Sigmoid colon (tissue), 4 donors: ENCODE measurements at regions not wholly inside any gene's neighbourhood (a gene's known extent, or its start where the extent isn't known, plus 50 kb on each side); places are given as distances from the start of the nearest gene placed in this dataset.

Experiments used
- CTCF ChIP-seq, 4 experiments: fragments of 450-650 bp in 3 of 4; fragments of 200-600 bp in 1 of 4; IDR thresholded peaks; one replicate each; pipeline ENCODE4 v1.5.1; 2016 to 2019; ENCODE audit warnings: antibody characterized with exemption in 4 of 4, mild to moderate bottlenecking in 3 of 4, moderate library complexity in 2 of 4
- EP300 ChIP-seq, 4 donors: sonication (generic); formaldehyde crosslinking; IDR thresholded peaks; one replicate each; pipeline ENCODE4 v1.6.1; 2017; ENCODE audit warnings: antibody characterized with exemption in 4 of 4
- POLR2A ChIP-seq, 2 donors: fragments of 450-650 bp; IDR thresholded peaks; one replicate each; pipeline ENCODE4 v1.6.1; 2016; ENCODE audit warnings: antibody characterized with exemption in 2 of 2, mild to moderate bottlenecking in 2 of 2, moderate library complexity in 2 of 2

DNA sequence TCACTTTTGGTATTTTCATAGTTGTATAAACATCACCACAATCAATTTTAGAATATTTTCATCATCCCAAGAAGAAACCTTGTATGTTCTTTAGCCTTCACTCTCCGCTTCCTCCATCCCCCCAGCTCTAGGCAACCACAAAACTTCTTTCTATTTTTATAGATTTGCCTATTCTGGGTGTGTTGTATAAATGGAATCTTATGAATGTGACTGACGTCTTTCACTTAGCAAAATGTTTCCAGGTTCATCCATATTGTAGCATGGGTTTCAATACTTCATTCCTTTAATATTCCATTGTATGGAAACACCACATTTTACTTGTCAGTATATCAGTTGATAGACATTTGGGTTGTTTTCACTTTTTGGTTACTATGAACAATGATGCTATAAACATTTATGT is 335.8 kb upstream of the GOLIM4 start:
- TF ChIP-seq CTCF (IDR thresholded peaks at IDR 0.05) (no peak), POLR2A (IDR thresholded peaks at IDR 0.05) (no peak), EP300 (IDR thresholded peaks at IDR 0.05) (no peak)
